Activated CD4-positive, alpha-beta T cell treated with anti-CD3 and anti-CD28 coated beads, Interleukin-2, amount 50 U/mL, for 1 hour (primary cell): ENCODE measurements at regions not wholly inside any gene's neighbourhood (a gene's known extent, or its start where the extent isn't known, plus 50 kb on each side); places are given as distances from the start of the nearest gene placed in this dataset.
A peak's percentile ranks its signal among the peaks of the same experiment; 100 is the strongest.

Source experiments
- DNase-seq: peaks from one replicate; pipeline ENCODE4 v3.0.0-alpha.2; 2020

GRCh38 chr12:132423820-132424645, 65.9 kb upstream of the FBRSL1 start:
- DNase-seq: no peak

GRCh38 chr12:132423251-132423819, 66.6 kb upstream of the FBRSL1 start:
- no peak for DNase-seq

- no peak for DNase-seq
Observed at GRCh38 chr12:132422381-132423043, 67.4 kb upstream of the FBRSL1 start.

GRCh38 chr12:132422040-132422380, 67.9 kb upstream of the FBRSL1 start:
- DNase-seq: no peak

- no peak for DNase-seq
Observed at GRCh38 chr12:132419631-132420246, 70.2 kb upstream of the FBRSL1 start.

- no peak for DNase-seq
Observed at GRCh38 chr12:132418393-132418925, 71.5 kb upstream of the FBRSL1 start.

- no peak for DNase-seq
Observed at GRCh38 chr12:132417741-132418140, 72.2 kb upstream of the FBRSL1 start.

GRCh38 chr12:132416827-132417226, 73.1 kb upstream of the FBRSL1 start:
- no peak for DNase-seq

- DNase-seq: no peak
Observed at GRCh38 chr12:132416121-132416673, 73.8 kb upstream of the FBRSL1 start.

- no peak for DNase-seq
Observed at GRCh38 chr12:132415327-132416120, 74.4 kb upstream of the FBRSL1 start.

- peak; percentile 71 for DNase-seq
Observed at GRCh38 chr12:132414634-132415326, 75.2 kb upstream of the FBRSL1 start.

- no peak for DNase-seq
Observed at GRCh38 chr12:132413931-132414588, 75.9 kb upstream of the FBRSL1 start.

GRCh38 chr12:132411457-132411856, 78.5 kb upstream of the FBRSL1 start:
- DNase-seq: no peak

- no peak for DNase-seq
Observed at GRCh38 chr12:132410849-132411248, 79.1 kb upstream of the FBRSL1 start.

- DNase-seq: no peak
Observed at GRCh38 chr12:132410296-132410625, 79.7 kb upstream of the FBRSL1 start.

GRCh38 chr12:132409495-132410295, 80.3 kb upstream of the FBRSL1 start:
- DNase-seq: no peak

- no peak for DNase-seq
Observed at GRCh38 chr12:132408626-132409494, 79.5 kb upstream of the GALNT9 start.

- no peak for DNase-seq
Observed at GRCh38 chr12:132407992-132408391, 78.6 kb upstream of the GALNT9 start.

GRCh38 chr12:132407451-132407961, 78.1 kb upstream of the GALNT9 start:
- no peak for DNase-seq
